GM19372 (cell line): ENCODE measurements at regions not wholly inside any gene's neighbourhood (a gene's known extent, or its start where the extent isn't known, plus 50 kb on each side); places are given as distances from the start of the nearest gene placed in this dataset.

Source experiments
- ATAC-seq: cut with Tn5 transposase; IDR thresholded peaks from one replicate; pipeline ENCODE4 v1.9.1; 2021; ENCODE audit warnings: mild to moderate bottlenecking, low read depth, moderate library complexity; ENCODE audit not compliant: unreplicated experiment

DNA sequence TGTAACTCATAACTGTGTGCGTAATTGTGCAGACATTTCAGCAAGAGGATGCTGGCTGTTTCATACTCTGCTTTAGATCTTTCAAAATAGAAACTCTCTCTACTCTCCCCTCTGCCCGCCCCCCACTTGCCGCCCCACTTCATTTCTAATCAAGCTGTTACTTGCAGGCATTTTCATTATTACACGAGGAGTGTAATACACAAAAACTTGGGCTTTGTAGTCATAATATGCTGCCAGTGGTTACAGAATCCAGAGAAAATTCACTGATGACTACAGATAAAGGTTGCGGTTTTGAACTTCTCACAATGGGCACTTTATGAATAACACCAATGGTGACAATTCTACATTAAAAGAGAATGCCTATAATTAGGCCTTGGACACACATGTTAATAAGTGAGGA, 194.0 kb upstream of the POU3F2 start:
- ATAC-seq: no peak

- ATAC-seq: no peak
Measured at GRCh38 chr6:98641949-98642719, 192.2 kb upstream of the POU3F2 start.

- no peak for ATAC-seq
Measured at GRCh38 chr6:98644063-98644462, 190.3 kb upstream of the POU3F2 start.

- no peak for ATAC-seq
Measured at GRCh38 chr6:98648211-98648914, 186.0 kb upstream of the POU3F2 start.

DNA sequence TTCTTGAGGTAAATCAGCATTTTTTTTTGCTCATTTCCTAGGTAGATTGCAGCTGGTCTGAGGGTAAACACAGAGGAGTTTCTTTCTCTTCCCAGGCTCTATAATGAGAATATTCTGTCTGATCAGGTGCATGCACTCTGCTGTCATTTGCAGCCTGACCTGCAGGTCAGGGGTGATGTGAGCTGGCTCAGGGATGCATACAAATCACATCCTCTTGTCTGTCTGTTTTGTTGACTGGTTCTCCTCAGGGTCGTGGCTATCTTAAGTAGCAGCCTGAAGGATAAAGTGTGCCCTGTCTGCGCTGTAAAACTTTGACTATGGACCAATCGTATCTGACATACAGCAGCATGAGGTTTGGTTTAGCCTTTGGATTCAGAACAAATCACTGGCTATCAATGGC, 183.4 kb upstream of the POU3F2 start:
- ATAC-seq: no peak

GRCh38 chr6:98653179-98653578, 181.2 kb upstream of the POU3F2 start:
- ATAC-seq: no peak

- ATAC-seq: no peak
Measured at GRCh38 chr6:98657764-98658163, 176.6 kb upstream of the POU3F2 start.

DNA sequence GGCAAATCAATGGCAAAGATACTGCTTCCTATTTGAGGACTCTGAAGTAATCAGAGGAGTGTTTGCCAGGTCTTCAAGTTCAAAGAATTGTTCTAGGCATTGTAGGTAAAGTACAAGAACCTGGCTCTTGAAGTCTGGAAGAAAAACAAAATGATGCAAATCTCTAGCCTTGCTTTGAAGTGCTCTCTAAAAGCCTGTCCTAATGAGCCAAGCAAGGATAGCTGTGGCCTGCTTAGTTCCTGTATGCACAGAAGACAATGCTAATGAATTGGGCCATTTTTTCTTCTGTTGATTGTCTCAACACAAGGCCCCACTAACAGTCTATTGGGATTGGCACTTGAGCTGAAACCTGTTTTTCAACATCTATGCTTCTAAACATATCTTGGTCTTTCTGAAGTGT, 165.0 kb upstream of the POU3F2 start:
- ATAC-seq: no peak

GRCh38 chr6:98670045-98670746, 164.2 kb upstream of the POU3F2 start:
- ATAC-seq: no peak

DNA sequence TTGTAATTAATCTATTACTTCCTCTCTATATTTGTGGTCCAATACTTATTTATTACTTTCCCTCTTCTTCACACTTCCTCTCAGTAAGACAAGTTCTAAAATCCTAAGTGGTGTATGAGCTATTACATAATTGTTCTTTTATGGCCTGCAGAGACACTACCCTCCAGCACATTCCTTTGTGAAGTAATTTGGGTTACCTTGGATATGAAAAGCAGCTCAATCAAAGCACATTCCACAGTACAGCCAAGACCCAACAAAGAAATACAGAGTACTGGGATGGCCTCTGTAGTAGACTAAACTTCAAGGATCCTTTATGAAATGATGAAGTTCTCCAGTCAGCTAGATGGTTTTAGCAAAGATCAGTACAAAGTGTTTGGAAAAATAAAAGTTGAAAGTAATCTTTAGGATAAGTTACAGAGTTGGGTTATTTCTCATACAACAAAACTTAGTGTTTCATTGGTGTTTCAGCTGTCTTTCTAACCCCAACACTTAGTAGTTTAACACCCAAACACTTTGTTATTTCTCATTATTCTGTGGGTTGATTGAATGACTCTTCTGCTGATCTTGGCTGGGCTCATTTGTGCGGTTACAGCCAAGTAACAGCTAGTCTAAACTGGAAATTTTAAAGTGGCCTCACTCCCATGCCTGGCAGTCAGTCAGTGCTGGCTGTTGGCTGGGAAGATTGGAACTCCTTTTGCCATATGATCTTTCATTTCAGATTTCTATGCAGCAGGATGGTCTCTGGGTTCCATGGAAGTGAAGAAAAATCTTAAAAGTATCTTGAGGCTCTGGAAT, 161.5 kb upstream of the POU3F2 start:
- ATAC-seq: no peak

- ATAC-seq: no peak
Measured at GRCh38 chr6:98678481-98678880, 155.9 kb upstream of the POU3F2 start.

DNA sequence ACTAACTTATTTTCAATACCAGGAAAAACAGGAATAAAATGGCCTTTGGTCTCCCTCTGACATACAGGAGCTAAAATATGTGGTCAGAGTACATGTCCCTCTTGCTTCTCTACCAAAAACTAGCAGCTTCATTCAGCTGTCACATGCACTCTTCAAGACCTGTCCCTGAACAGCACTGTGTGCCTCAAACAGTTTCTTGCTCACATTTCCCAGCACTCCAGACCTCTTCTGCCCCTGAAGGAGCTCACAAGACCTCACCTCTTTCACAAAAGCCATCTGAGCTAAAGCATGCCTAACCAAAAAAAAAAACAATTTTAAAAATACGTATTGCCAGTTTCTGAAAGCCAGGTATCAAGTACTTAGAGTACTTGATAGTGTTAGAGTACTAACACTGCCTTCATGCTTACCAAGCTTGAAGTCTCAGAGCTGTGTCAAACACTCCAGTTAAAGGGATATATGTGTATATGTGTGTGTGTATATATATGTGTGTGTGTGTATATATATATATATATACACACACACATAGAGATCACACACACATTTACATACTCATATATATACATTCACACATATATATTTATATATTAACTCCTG, 148.3 kb upstream of the POU3F2 start:
- no peak for ATAC-seq

DNA sequence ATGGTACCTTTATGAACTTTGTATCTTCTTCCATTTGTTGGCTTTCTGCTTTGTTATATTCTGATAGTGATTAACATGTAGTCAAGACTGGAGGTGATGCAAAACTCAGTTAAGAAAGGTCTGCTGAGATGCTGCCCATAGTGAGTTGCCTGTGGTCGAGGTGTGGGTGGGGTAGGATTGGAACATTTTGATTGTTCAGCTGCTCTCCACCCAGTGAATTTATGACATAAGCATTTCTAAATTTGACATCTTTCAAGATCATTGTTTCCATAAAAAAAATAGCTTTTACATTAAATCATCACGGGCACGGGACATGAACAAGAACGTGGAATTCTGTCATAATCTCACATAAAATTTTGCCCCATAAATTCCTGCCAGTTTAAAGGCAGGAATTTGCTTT, 146.6 kb upstream of the POU3F2 start:
- no peak for ATAC-seq

- no peak for ATAC-seq
Measured at GRCh38 chr6:98695091-98695801, 139.1 kb upstream of the POU3F2 start.

DNA sequence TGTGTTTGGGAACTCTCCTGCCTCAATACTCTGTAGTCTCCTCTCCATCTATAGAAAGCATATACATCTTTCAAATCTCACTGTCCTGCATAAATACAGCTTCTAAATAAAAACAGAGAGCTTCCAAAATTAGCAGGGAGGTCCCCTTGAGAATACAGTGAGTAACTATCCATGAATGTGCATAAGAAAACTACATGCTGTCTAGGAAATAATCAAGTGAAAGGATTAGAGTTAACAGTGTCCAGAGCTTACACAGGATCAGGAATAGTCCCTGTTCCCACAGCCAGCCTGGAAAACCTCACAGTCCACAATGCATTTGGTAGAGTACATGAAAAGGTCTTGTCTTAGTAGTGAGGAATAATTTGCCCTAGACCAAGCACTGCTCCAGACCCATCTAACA, 123.0 kb upstream of the POU3F2 start:
- ATAC-seq: no peak

DNA sequence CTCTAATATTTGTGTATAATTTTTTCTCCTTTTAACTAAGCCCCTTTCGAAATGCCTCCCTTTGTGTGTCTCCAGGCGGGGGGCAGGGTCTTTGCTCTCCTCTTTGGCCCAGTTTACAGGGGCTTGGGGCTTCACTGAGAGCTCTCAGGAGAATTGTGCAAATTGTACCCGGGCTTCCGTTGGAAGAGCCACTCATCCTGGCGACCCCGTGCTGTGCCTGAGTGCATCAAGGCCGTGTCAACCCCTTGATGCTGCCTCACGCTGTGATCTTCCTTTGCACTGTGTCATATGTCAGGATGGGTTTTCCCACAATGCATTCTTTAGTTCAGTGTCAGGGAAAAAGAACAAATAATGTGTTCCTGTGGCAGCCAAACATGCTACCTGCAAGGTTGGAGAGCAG, 118.0 kb upstream of the POU3F2 start:
- ATAC-seq: no peak

- ATAC-seq: no peak
Measured at GRCh38 chr6:98717322-98717877, 117.0 kb upstream of the POU3F2 start.

DNA sequence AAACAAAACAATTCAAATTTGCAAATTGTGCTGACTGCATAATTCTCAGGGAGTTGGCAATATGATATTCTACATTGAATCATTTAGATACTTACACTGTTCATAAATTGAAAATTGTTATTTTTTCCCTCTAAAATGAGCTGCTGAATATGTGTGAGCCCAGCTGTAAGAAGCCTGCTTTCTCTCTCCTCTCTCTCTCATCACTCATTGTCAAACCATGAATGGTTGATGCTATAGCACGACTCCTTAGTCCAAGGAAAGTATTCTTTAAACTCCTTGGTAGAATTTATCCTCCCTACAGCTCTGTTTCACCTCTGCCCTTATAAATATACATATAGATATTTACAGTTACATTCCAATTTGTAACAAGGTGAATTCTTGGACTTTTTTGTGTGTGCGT, 116.4 kb upstream of the POU3F2 start:
- ATAC-seq: no peak

GRCh38 chr6:98724537-98724936, 109.8 kb upstream of the POU3F2 start:
- no peak for ATAC-seq
